Natural killer cell (primary cell): ENCODE measurements at regions not wholly inside any gene's neighbourhood (a gene's known extent, or its start where the extent isn't known, plus 50 kb on each side); places are given as distances from the start of the nearest gene placed in this dataset.

Source experiments
- ATAC-seq, 3 donors: fragments of 150-1000 bp in 2 of 3; fragments of 200-7000 bp in 1 of 3; cut with Tn5 transposase; 1 replicate in 1 of 3; 2 replicates in 2 of 3; pipeline ENCODE4 v1.10.0; 2021; ENCODE audit warnings: mild to moderate bottlenecking in 2 of 3, moderate library complexity in 2 of 3
- DNase-seq, 2 donors: peaks; one replicate each; pipeline versions ENCODE4 v3.0.0 to v3.0.0-alpha.2; 2013 to 2021; ENCODE audit warnings: mixed read lengths in 1 of 2
- H3K27ac ChIP-seq: one replicate; pipeline ENCODE4 v1.5.1; 2013; ENCODE audit warnings: mild to moderate bottlenecking, low read length
- H3K27me3 ChIP-seq: one replicate; pipeline ENCODE4 v1.6.1; 2013; ENCODE audit warnings: low read length; ENCODE audit not compliant: control insufficient read depth, insufficient read depth
- H3K36me3 ChIP-seq: one replicate; pipeline ENCODE4 v1.6.1; 2013; ENCODE audit warnings: low read length; ENCODE audit not compliant: control insufficient read depth, insufficient read depth
- H3K4me1 ChIP-seq: one replicate; pipeline ENCODE4 v1.6.1; 2013; ENCODE audit warnings: low read length; ENCODE audit not compliant: control insufficient read depth, insufficient read depth
- H3K4me3 ChIP-seq: one replicate; pipeline ENCODE4 v1.5.1; 2013; ENCODE audit warnings: low read length
- H3K9me3 ChIP-seq: one replicate; pipeline ENCODE4 v1.6.1; 2013; ENCODE audit warnings: low read length; ENCODE audit not compliant: control insufficient read depth, insufficient read depth
- H3K27ac Mint-ChIP-seq, 2 donors: one replicate each; pipeline ENCODE4 v1.8.0; 2022; ENCODE audit warnings: mild to moderate bottlenecking in 2 of 2, mixed read lengths in 2 of 2, moderate library complexity in 1 of 2
- H3K27me3 Mint-ChIP-seq, 2 donors: one replicate each; pipeline ENCODE4 v1.8.0; 2022; ENCODE audit warnings: low read depth in 2 of 2, mixed read lengths in 2 of 2
- H3K36me3 Mint-ChIP-seq: one replicate; pipeline ENCODE4 v1.8.0; 2022; ENCODE audit warnings: mixed read lengths
- H3K4me1 Mint-ChIP-seq, 2 donors: one replicate each; pipeline ENCODE4 v1.8.0; 2022; ENCODE audit warnings: mixed read lengths in 2 of 2
- H3K4me3 Mint-ChIP-seq: one replicate; pipeline ENCODE4 v1.8.0; 2022; ENCODE audit warnings: mild to moderate bottlenecking, moderate library complexity, mixed read lengths
- H3K9me3 Mint-ChIP-seq, 2 donors: one replicate each; pipeline ENCODE4 v1.8.0; 2022; ENCODE audit warnings: mixed read lengths in 2 of 2
- WGBS: methylation state at CpG from one replicate; pipeline ENCODE4 v1.1.7; 2013; ENCODE audit warnings: missing lambda C conversion rate; ENCODE audit not compliant: insufficient coverage; 5-methylcytosine and 5-hydroxymethylcytosine counted together
- intact Hi-C: fragments of 100-400 bp; cut with micrococcal nuclease; formaldehyde crosslinking; loops from one replicate; pipeline ENCODE4 v1.14.2; 2022
- TF ChIP-seq, protein P1 (sequence below): fragments of 200-600 bp; IDR thresholded peaks from one replicate; pipeline ENCODE4 v1.8.0; 2022; ENCODE audit warnings: antibody characterized with exemption

DNA sequence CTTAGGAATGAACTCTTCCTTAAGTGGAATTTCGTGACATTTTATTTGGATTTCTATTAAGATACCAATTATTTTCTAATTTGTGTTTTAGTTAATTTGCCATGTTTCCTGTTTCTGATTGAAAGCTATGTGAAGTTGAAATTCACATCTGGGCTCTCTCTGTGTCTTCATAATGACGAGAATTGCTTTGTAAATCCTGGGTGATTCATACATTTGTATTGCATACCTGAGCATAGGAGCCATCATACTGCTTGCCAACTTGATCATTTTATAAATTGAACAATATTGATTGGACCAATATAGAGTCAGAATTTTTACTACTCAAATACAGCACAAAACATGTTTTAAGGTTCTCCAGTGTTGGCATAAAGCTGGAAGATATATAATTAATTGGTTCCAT lies 817.9 kb downstream of the BRINP3 start:
- DNase-seq (no peak), ATAC-seq (no peak)
- Mint-ChIP-seq H3K27me3 (no peaks in the 10 kb centered on the region), H3K27ac (no peak overlapping the region), H3K4me1 (no peaks in the 10 kb centered on the region), H3K9me3 (peaks cover 9 to 15% of the 10 kb centered on the region in 2 donors), H3K4me3 (no peak overlapping the region), H3K36me3 (no peaks in the 10 kb centered on the region)
- no peaks in the 10 kb centered on the region for H3K27me3 ChIP-seq
- H3K27ac ChIP-seq, result no peak overlapping the region
- H3K9me3 ChIP-seq, result no peaks in the 10 kb centered on the region
- H3K4me1 ChIP-seq, result no peaks in the 10 kb centered on the region
- no peak overlapping the region for H3K4me3 ChIP-seq
- intact Hi-C loops, result no loop called here
- H3K36me3 ChIP-seq, result no peaks in the 10 kb centered on the region
- 63% methylated on average over 1 of the region's 2 CpGs for WGBS
- TF ChIP-seq, protein P1, sequence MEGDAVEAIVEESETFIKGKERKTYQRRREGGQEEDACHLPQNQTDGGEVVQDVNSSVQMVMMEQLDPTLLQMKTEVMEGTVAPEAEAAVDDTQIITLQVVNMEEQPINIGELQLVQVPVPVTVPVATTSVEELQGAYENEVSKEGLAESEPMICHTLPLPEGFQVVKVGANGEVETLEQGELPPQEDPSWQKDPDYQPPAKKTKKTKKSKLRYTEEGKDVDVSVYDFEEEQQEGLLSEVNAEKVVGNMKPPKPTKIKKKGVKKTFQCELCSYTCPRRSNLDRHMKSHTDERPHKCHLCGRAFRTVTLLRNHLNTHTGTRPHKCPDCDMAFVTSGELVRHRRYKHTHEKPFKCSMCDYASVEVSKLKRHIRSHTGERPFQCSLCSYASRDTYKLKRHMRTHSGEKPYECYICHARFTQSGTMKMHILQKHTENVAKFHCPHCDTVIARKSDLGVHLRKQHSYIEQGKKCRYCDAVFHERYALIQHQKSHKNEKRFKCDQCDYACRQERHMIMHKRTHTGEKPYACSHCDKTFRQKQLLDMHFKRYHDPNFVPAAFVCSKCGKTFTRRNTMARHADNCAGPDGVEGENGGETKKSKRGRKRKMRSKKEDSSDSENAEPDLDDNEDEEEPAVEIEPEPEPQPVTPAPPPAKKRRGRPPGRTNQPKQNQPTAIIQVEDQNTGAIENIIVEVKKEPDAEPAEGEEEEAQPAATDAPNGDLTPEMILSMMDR, result no peak

DNA sequence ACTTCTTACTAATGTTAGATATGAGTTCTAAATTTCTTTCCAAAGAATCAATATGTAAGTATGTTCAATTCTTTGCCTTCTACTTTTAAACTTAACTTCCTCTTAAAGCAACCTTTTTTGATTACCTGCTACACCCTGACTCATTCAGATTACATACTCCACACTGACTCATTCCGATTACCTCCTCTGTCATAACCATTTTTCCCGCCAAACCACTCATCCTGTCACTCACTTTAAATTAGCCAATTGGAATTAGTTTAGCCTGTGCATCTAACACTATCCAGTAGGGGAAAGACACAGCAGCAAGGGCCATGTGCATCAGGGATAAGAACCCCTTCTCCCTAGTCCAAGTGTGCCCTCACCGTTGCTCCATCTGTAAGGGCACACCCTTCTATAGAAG lies 815.5 kb downstream of the BRINP3 start:
- Histone ChIP-seq H3K27me3 (no peaks in the 10 kb centered on the region), H3K4me3 (no peak overlapping the region), H3K4me1 (no peaks in the 10 kb centered on the region), H3K36me3 (no peaks in the 10 kb centered on the region), H3K27ac (no peak overlapping the region), H3K9me3 (no peaks in the 10 kb centered on the region)
- TF ChIP-seq, protein P1, result no peak
- ATAC-seq (no peak), DNase-seq (no peak)
- Mint-ChIP-seq H3K9me3 (peaks cover 13 to 21% of the 10 kb centered on the region in 2 donors), H3K4me3 (no peak overlapping the region), H3K4me1 (no peaks in the 10 kb centered on the region), H3K27ac (no peak overlapping the region), H3K36me3 (peaks cover 8% of the 10 kb centered on the region), H3K27me3 (no peaks in the 10 kb centered on the region)
- 85% methylated on average over 3 of the region's 3 CpGs for WGBS
- intact Hi-C loops, result no loop called here

DNA sequence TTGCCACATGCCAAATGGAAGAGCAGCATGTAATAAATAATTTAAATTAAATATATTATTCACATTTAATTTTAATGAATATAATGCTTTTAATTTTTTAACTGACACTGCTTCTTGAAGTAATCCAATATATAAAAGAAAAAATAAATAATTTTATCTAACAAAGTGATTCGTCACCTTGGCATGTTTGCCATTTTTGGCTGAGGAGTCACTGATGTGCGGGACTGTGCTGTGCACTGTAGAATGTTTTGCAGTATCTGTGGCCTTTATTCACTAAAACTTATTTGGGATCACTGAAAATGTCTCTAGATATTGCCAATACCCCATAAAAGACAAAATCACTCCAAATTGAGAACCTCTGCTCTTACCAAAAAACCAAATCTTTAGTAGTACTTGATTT lies 807.8 kb downstream of the BRINP3 start:
- Mint-ChIP-seq H3K27ac (no peak overlapping the region), H3K4me3 (no peak overlapping the region), H3K27me3 (no peaks in the 10 kb centered on the region), H3K4me1 (no peaks in the 10 kb centered on the region), H3K36me3 (peaks cover 12% of the 10 kb centered on the region), H3K9me3 (peaks cover 16 to 21% of the 10 kb centered on the region in 2 donors)
- no peaks in the 10 kb centered on the region for H3K4me1 ChIP-seq
- no peak overlapping the region for H3K27ac ChIP-seq
- WGBS, result 100% methylated on average over 1 of the region's 2 CpGs
- ATAC-seq (no peak), DNase-seq (no peak)
- H3K9me3 ChIP-seq, result no peaks in the 10 kb centered on the region
- no peaks in the 10 kb centered on the region for H3K27me3 ChIP-seq
- H3K36me3 ChIP-seq, result no peaks in the 10 kb centered on the region
- H3K4me3 ChIP-seq, result no peak overlapping the region
- TF ChIP-seq, protein P1, result no peak
- intact Hi-C loops, result no loop called here

DNA sequence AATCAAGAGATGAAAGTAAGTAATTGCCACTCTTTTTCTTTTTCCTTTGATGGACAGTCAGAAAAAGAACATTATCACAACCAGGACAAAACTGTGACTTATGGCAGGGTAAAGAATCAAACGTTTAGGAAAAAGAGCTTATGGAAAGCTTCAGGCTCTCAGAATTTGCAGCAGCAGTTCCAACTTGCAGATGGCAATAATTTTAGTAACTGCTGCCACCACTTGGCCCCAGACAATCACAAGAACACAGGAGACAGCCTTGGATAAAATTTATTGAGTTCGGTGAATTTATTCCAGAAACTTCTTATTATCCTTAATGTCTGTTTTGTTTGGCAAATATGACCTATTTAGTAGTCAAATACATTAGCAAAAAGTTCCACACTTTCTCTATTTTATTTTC lies 804.4 kb downstream of the BRINP3 start:
- H3K27ac ChIP-seq, result no peak overlapping the region
- DNase-seq, result no peak
- H3K36me3 ChIP-seq, result no peaks in the 10 kb centered on the region
- 18% methylated on average over 1 of the region's 2 CpGs for WGBS
- TF ChIP-seq, protein P1, result no peak
- ATAC-seq, result no peak
- intact Hi-C loops, result no loop called here
- Mint-ChIP-seq H3K27me3 (no peaks in the 10 kb centered on the region), H3K4me3 (no peak overlapping the region), H3K4me1 (no peaks in the 10 kb centered on the region), H3K9me3 (peaks cover 8% of the 10 kb centered on the region in 2 donors), H3K27ac (no peak overlapping the region), H3K36me3 (no peaks in the 10 kb centered on the region)
- H3K27me3 ChIP-seq, result no peaks in the 10 kb centered on the region
- no peaks in the 10 kb centered on the region for H3K4me1 ChIP-seq
- H3K4me3 ChIP-seq, result no peak overlapping the region
- no peaks in the 10 kb centered on the region for H3K9me3 ChIP-seq
